HuH-7 (cell line): ENCODE measurements at regions not wholly inside any gene's neighbourhood (a gene's known extent, or its start where the extent isn't known, plus 50 kb on each side); places are given as distances from the start of the nearest gene placed in this dataset.
"Not testable (repeated sequence)": the region's sequence is repeated elsewhere in the genome, so short reads cannot be mapped to it uniquely, and the experiment has no call there.

Source experiments
- DNase-seq: peaks from one replicate; pipeline ENCODE4 v3.0.0; 2011; ENCODE audit warnings: low spot score

DNA sequence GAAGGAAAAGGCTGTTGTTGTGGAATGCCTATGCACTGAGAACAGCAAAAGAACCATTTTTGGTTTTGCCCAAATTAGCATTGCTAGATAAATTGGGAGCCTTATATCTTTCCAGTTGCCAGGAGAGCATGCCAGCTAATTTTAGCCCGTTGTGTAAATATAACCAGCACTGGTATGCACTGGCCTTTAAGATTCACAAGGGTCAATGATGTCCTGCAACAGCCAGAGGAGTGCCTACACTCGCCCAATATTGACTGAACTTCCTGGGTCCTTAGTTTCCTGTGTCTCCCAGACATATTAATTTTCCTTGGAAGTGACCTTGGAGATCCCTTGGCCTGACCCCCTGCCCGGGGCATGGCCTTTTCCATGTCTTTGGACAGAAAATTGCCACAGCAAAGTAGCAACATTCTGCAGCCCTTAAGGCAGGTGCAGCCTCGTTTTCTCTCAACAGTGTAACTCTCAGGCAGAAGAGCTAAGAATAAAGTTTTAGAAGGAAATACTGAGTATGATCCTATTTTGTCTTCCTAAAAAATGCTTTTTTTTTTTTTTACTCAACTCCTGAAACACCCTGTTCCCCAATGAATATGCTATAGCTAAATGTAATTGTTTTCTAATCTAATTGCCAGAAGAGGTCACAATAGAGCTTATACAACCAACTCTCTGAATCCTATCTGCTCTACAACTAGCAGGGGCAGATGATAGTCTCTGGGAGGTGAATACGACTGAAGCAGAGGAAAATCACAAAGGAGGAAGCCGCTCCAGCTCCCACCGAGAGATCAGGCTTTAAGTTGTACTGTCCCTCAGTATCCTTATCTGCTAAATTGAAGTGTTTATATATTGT is 131.9 kb upstream of the PCGF5 start:
- DNase-seq, result peak; percentile 8

DNA sequence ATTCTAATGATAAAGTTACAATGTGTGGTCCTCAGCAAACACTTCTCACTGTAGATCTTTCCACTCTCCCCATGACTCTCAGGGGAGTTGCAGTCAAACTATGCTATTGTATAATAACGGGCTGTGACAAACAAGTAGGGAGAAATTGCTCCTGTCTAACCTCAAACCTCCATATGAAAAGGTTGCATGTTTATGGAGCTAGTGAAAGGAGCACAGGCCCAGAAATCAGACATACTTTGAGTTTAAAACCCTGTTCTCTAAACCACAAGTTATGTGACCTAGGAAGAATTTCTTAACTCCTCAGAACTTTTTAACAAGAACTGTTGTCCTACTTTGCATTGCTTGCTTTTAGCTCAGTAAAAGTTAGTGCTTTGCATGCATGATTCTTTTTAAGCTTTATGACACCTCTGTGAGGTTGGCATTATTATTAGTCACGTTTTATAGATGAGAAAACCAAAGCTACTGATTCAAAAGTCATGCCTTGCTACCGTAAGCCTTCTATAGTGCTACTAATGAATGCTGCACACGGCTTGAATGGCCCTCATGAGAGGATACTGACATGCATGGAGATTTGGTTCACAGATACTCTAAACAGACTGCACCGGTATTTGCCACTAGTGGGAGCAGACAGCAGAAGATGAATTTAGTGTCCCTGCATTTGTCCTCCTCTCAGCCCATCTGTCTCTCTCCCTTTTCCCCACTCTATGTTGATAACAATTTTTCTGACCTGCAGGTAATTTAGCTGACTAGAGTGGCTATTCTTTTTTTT is 129.5 kb upstream of the PCGF5 start:
- peak; percentile 6 for DNase-seq

DNA sequence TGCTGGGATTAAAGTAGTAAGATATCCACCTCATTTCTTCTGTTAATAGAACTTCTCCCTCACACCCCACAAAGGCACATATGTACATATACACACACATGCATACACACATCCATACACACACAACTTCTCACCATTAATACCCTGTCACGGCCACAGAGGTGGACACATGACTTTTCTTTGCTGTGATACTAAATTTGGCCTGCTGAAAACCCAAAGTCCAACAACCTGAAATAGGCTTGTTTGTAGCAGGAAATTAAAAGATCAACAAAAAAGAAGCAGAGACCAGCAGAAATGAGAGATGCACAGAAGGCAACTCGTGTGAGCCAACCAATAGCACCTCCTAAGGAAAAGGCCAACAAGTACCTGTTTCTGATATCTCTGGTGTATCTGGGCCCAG is 128.7 kb upstream of the PCGF5 start:
- no peak for DNase-seq

DNA sequence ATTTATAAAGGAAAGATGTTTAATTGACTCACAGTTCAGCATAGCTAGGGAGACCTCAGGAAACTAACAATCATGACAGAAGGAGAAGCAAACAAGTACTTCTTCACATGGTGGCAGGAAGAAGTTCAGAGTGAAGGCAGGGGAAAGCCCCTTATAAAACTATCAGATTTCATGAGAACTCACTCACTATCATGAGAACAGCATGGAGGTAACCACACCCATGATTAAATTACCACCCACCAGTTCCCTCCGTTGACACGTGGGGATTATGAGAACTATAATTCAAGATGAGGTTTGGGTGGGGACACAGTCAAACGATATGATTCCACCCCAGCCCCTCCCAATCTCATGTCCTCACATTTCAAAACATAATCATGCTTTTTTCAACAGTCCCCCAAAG is 124.2 kb upstream of the PCGF5 start:
- DNase-seq, result no peak

DNA sequence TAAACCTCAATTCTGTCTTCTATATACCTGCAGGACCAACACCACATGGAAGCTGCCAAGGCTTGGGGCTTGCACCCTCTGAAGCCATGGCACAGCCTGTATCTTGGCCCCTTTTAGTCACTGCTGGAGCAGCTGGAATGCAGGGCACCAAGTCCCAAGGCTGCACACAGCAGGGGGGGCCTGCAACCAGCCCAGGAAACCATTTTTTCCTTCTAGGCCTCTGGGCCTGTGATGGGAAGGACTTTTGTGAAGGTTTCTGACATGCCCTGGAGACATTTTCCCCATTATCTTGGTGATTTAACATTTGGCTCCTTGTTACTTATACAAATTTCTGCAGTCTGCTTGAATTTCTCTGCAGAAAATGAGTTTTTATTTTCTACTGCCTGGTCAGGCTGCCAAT is 123.2 kb upstream of the PCGF5 start:
- no peak for DNase-seq

DNA sequence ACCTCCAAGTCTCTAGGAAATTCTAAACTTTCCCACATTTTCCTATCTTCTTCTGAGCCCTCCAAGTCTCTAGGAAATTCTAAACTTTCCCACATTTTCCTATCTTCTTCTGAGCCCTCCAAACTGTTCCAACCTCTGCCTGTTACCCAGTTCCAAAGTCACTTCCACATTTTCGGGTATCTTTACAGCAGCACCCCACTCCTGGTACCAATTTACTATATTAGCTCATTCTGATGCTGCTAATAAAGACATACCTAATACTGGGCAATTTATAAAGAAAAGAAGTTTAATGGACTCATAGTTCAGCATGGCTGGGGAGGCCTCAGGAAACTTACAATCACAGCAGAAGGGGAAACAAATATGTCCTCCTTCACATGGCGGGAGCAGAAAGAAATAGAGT is 122.4 kb upstream of the PCGF5 start:
- not testable (repeated sequence) for DNase-seq

DNA sequence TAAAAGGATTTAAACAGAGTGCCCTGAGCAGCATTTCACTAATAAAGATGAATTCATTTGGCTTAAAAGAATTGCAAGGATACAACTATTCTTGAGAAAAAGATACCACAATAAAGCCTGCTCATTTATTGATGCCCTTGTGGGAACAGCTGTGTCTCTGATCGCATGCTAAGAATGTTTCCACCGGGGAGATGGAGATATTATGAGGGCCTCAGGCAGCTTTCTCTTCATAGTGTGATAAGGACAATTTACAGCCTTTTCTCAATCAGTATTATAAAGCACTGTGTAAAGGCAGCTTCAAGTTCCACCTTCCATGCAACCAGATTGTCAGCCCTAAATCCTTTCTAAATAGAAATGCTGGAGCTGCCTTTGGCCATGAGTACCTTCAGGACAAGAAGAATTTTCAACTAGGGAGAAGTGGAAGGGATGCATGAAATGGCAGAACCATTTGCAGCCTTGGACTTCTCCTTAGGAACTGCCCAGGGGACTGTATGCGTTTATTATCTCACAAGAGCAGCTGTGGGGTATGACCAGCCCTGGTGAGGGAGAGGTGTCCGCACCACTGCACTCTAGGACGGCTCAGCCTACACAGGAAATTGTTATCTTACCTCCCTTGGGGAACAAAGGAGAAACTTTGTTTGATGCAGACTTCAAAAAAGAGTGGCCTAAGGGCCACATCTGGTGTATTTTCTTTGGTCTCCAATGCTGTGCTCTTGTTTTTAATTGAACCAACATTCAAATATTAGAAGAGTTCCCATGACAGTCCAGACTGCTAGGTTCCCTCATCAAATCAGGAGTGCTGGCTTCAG is 116.9 kb upstream of the PCGF5 start:
- no peak for DNase-seq

DNA sequence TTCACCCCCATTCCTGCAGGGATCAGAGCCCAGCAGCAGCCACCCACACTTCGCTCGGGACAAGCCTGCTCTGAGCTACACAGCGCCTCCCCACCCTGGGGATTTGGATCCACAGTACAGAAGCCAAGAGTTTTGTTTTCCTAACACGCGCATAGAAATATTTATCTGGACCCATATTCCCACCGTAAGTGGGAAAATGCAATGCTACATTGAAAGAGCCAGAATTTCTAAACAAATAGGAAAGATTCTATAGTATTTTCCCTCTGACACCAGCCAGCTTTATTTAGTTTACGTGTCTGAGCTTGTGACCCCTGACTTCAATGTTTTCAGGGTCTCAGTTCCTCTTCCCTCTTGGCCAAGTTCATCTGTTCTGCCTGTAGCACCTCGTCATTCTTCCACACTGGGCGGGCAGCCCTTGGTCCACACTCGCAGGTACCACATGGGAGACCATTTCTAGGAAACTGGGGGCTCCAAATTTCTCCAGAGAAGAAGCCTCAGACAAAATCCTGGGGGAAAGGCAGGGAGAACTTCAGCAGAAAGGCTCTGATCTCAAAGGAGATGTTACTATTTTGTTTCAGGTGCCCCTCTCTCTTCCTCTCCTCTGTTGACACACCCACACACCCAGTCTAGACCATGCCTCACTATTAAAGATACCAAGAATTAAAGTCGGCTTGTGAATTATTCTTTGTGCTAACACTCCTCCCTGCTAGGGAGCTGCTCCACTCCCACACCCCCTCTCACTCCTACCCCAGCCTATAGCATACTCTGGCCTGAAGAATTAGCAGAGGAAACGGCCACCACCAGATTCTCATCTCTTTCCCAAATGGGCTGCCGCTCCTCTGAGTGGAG is 116.0 kb upstream of the PCGF5 start:
- DNase-seq, result no peak

DNA sequence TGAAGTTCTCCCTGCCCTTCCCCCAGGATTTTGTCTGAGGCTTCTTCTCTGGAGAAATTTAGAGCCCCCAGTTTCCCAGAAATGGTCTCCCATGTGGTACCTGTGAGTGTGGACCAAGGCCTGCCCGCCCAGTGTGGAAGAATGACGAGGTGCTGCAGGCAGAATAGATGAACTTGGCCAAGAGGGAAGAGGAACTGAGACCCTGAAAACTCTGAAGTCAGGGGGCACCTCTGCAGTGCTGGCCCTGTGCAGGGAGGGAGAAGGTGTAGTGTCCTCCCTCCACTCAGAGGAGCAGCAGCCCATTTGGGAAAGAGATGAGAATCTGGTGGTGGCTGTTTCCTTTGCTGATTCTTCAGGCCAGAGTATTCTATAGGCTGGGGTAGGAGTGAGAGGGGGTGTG is 115.2 kb upstream of the PCGF5 start:
- no peak for DNase-seq

DNA sequence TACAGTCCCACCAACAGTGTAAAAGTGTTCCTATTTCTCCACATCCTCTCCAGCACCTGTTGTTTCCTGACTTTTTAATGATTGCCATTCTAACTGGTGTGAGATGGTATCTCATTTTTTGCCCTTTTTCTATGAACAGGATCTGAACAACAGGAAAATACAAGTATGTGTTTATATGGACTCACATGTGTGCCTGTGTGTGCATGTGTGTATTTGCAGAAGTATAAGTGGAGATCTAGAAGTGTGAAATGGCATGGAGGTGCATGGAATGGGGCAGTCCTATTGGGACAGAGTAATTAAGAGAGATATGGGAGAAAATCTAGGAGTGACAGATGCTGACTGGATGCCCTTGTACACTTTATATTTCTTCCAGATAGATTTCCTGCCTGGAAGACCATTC is 111.6 kb upstream of the PCGF5 start:
- no peak for DNase-seq

DNA sequence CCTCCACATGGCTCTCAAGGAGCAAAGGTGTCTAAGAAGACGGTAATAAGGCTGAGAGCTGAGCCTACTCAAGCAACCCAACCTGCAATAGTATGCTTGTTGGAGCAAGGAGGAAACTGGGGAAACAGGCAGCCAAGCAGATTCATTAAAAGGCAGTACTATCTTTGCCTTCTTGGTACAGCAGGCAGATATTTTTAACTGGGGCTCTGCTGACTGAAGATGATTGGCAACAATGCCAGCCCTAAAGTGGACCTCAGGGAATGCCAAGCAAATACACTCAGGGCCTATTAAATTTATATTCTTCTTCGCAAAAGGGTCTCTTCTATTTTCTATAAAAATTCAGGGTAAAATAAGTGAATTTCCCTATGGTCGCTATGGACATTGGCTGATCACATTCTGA is 109.4 kb upstream of the PCGF5 start:
- no peak for DNase-seq

DNA sequence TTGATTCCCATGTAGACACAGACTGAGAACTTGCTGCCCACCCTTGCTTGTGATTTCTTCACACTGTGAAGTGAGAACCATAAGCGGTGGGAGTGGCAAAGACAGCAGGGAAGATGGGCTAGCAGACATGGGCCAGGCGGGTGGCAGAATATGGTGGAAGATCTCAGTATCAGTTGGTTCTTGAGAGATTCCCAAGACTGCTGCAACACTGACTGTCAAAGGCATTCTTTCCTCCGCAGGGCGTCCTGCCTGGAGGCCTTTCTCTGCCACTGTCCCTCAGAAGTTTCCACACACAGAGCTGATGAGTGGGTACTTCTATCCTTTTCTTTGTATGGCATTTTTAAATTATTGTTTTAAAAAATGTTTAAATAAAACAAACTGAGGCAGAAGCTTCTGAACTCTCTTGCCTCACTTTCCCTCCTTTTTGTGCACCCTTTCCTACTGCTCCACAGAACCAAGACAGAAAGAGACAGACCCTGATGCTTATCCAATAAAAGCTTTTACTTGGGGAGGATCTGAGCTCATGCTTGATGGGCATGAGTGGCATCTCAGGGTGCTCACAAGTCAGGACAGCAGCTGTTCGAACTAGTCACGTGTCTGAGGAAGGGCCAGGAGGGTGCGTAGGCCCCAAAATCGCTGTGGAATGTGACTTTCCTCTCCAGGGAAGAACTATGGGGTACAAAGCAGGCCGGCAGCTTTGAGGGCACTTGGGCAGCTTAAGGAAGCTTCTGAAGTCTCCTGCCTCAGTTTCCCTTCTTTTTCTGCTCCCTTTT is 104.7 kb upstream of the PCGF5 start:
- DNase-seq, result no peak

DNA sequence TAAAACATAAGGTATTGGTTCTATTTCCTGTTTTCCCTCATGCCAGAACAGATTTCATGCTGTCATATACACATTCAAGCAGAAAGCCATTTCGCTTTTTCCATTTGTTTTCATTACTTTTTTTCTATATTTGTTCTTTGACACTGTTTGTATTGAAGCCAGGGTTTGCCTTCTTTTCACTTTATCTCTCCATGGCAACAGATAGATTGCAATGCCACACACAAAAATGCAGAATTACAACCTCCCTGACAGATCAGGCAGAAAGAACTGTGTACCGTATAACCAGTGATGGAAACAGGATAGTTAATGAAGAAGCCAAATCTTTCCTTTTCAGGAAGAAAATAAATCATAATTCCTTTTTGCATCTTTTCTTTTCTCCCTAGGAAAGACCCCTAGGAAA is 103.0 kb upstream of the PCGF5 start:
- DNase-seq, result no peak

DNA sequence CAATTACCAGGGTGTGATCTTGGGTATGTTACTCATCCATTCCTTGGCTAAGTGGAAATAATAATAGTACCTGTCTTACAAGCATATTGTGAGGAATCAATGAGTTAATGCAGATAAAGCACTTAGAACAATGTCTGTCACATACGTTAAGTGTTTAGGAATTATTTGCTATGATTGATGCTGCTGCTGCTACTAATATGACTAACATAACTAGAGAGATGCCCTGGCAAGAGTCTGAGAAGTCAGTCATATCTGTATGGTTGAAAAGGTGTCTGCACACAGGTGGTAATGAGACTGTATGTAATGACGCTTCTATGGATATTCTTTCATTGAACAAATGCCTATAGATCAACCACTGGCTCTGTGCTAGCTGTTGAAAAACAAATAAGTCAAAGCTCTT is 100.1 kb upstream of the PCGF5 start:
- no peak for DNase-seq

DNA sequence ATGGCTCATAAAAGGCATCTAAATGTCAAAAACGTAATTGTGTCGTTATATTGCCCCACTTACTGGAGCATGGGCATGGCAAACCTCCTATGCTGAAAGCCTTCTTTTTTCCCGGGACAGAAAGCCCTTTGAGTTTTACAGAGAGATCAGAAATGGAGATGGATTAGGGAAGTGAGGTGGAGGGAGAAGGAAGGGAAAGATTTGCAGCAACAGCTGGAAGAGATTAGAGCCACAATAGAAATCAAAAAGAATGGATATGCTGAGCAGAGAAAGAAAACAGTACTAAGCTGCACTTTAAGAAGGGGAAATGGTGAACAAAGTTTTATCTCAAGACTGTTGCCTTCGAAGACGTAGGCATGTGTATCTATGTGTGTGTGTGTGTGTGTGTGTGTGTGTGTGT is 97.2 kb upstream of the PCGF5 start:
- DNase-seq, result no peak

DNA sequence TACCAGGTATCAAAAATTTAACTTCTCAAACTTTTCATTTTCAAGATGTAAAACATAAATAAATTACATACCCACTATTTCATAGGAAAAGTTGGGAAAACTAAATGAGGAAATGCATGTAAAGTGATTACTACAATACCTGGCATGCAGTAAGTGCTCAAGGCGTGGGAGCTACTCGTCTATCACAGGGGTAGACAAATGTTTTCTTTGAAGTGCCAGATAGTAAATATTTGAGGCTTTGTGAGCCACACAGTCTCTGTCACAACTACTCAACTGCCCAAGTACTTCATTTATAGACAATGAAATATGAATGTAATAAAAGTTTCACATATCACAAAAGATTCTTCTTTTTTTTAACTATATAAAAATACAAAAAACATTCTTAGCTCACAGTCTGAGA is 96.4 kb upstream of the PCGF5 start:
- DNase-seq, result no peak

DNA sequence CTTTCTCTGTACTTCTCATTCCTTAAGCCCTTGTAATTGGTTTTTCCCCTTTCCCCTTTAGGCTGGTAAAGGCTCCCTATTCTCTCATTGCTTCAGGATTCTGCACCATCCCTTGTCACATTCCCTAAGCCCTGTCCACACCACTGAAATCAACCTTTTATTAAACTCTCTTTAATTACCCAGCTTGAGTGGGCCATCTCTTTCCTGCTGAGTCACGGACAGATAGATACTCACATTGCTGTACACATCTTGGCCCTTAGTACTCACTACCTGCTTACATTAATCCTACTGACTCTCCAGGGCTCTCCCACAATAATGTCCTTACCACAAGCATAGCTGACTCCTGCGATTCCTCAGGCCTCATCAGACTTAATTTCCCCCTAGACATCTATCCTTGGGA is 94.0 kb upstream of the PCGF5 start:
- no peak for DNase-seq

DNA sequence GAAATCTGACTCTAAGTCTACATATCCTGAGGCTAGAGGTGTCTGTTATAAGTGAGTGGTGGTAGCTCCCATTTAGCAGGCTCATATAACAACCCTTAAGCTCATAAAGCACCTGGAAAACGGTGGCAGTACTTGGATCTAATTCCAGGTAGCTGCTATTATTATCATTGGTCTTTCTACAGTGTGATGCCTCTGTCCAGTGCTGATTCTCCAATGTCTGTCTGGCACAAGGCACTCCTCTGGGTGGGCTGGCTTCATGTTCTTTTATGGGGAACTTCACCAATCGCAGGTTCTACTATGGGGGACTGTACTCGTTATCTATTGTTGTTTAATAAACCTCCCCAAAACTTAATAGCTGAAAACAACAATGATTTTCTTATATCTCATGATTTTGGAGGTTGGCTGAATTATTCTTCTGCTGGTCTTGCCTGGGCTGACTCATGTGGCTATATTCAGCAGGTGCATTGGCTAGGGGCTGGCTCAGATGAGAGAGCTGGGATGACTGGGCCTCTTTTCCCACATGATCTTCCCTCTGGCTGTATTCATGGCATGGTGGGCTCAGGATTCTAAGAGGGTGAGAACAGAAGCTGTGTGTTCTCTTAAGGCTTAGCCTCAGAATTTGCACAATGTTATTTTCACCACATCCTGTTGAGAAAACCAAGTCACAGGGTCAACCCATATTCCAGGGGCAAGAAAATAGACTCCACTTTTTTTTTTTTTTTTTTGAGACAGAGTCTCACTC is 93.0 kb upstream of the PCGF5 start:
- no peak for DNase-seq

DNA sequence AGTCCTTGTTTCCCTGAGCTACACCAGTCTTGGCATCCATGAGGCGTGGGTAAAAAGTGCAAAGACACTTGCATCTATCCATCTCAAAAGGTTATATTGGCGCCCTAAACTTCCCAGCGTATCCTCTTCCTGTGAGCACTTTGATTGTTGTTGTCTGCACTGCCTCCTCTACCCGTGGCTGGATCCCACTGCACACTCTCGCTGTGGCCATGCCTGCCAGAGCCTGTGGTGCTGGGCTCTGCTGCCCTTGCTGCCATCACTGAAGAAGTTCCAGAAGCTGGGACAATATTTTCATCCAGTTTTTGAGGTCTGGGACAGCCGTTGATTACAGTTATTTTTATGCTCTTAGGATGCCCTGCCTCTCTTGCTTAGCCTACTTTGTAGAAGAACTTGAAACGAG is 85.3 kb upstream of the PCGF5 start:
- no peak for DNase-seq

DNA sequence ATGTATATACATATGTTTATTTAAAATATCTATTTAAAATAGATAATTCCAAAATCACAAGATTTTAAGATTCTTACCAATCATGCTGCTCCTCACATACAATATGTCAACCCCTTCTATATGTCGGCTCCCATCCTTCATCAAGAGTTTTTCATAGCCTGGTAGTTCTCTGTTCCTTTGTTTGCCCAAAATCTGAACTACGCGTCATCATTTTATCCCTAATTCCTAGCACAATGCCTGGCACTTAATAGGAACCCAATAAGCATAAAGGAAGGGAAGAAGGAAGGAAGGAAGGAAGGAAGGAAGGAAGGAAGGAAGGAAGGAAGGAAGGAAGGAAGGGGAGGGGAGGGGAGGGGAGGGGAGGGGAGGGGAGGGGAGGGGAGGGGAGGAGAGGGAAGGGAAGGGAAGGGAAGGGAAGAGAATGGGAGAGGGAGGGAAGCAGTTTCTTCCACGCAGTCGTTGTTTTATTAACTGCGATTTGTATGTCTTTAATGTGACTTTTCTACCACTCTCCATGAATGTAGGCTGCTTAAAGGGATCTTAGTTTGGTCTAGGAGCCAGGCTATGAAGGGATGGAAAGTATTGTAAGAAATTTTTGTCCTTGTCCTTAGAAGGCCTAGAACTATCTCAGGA is 83.3 kb upstream of the PCGF5 start:
- no peak for DNase-seq
